MCF 10A (cell line): ENCODE measurements at regions not wholly inside any gene's neighbourhood (a gene's known extent, or its start where the extent isn't known, plus 50 kb on each side); places are given as distances from the start of the nearest gene placed in this dataset.

Source experiments
- BruUV-seq: library from RNA; stranded (reverse); fragments of 400-500 nt; replicated peaks from 2 replicates; lab custom pipeline; 2021; lab: Mats Ljungman, UMichigan
- CTCF ChIA-PET: fragments of 300-600 bp; sonication (Branson Sonifier 250); formaldehyde crosslinking; extraction: SDS; loops from one replicate; lab custom pipeline; 2021; ENCODE audit warnings: antibody characterized with exemption, inconsistent platforms; lab: Yijun Ruan, JAX
- POLR2A ChIA-PET: fragments of 300-600, 350-650 bp; sonication (Branson Sonifier 250); formaldehyde crosslinking; extraction: SDS; loops from one replicate; lab custom pipeline; 2020; ENCODE audit warnings: antibody characterized with exemption, inconsistent platforms; lab: Yijun Ruan, JAX
- DNase-seq: peaks from one replicate; pipeline ENCODE4 v3.0.0-alpha.2; 2018; ENCODE audit not compliant: unreplicated experiment
- H3K27ac Mint-ChIP-seq: one replicate; pipeline ENCODE4 v1.8.0; 2022; ENCODE audit warnings: mild to moderate bottlenecking, low read depth, mixed read lengths; ENCODE audit not compliant: unreplicated experiment
- H3K27me3 Mint-ChIP-seq: one replicate; pipeline ENCODE4 v1.8.0; 2022; ENCODE audit warnings: mixed read lengths; ENCODE audit not compliant: insufficient read depth, unreplicated experiment
- H3K36me3 Mint-ChIP-seq: one replicate; pipeline ENCODE4 v1.8.0; 2022; ENCODE audit warnings: mild to moderate bottlenecking, moderate library complexity, mixed read lengths; ENCODE audit not compliant: insufficient read depth, unreplicated experiment
- H3K4me1 Mint-ChIP-seq: one replicate; pipeline ENCODE4 v1.8.0; 2022; ENCODE audit warnings: mixed read lengths; ENCODE audit not compliant: insufficient read depth, unreplicated experiment
- H3K4me3 Mint-ChIP-seq: one replicate; pipeline ENCODE4 v1.8.0; 2022; ENCODE audit warnings: mild to moderate bottlenecking, moderate library complexity, mixed read lengths; ENCODE audit not compliant: unreplicated experiment
- H3K9me3 Mint-ChIP-seq: one replicate; pipeline ENCODE4 v1.8.0; 2022; ENCODE audit warnings: mixed read lengths; ENCODE audit not compliant: unreplicated experiment
- intact Hi-C: fragments of 100-400 bp; cut with micrococcal nuclease; formaldehyde crosslinking; loops from 2 replicates; pipeline ENCODE4 v1.14.1; 2022
- TF ChIP-seq, protein P1 (sequence below): fragments of 200-600 bp; IDR thresholded peaks from one replicate; pipeline ENCODE4 v1.8.0; 2022; ENCODE audit warnings: antibody characterized with exemption, mild to moderate bottlenecking; ENCODE audit not compliant: unreplicated experiment

DNA sequence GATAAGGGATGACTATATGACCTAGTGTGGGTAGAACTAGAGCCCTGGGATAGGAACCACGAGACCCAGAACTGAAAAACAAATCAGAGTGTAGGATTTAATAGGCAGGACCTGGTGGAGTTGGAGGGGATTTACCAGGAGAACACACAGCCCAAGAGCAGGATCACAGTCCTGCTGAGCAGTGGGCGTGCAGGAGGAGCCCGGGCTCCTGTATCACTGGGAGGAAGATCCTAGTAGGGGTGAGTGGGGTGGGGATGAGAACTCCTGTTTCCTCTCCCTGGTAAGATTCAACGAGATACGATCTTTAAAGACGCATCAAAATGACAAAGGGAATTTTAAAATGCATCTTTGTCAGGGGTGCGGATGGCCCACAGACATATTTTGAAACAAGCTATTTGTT is 220.1 kb downstream of the GALC start:
- no peak for DNase-seq
- H3K9me3 Mint-ChIP-seq = no peaks in the 10 kb centered on the region
- intact Hi-C loops = no loop called here

DNA sequence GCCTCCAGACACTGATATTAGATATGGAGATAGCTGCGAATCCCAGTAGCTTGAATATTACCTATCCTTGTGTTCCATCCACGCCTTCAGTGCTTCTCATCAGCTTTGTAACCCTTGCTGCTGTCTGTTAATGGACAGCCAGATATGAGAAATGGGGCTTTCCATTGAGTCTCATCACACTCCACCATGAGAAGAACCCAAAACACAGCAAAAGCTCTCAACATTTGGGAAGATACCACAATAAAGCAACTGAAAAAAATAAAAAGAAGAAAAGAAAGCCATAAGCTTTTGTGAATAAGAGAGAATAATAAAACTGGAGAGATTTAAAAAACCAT is 225.4 kb downstream of the GALC start:
- intact Hi-C loops = no loop called here
- H3K9me3 Mint-ChIP-seq = no peaks in the 10 kb centered on the region
- H3K36me3 Mint-ChIP-seq = no peaks in the 10 kb centered on the region
- no peak for DNase-seq
- TF ChIP-seq, protein P1, sequence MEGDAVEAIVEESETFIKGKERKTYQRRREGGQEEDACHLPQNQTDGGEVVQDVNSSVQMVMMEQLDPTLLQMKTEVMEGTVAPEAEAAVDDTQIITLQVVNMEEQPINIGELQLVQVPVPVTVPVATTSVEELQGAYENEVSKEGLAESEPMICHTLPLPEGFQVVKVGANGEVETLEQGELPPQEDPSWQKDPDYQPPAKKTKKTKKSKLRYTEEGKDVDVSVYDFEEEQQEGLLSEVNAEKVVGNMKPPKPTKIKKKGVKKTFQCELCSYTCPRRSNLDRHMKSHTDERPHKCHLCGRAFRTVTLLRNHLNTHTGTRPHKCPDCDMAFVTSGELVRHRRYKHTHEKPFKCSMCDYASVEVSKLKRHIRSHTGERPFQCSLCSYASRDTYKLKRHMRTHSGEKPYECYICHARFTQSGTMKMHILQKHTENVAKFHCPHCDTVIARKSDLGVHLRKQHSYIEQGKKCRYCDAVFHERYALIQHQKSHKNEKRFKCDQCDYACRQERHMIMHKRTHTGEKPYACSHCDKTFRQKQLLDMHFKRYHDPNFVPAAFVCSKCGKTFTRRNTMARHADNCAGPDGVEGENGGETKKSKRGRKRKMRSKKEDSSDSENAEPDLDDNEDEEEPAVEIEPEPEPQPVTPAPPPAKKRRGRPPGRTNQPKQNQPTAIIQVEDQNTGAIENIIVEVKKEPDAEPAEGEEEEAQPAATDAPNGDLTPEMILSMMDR = no peak
- H3K27me3 Mint-ChIP-seq = no peaks in the 10 kb centered on the region
- H3K4me1 Mint-ChIP-seq = no peaks in the 10 kb centered on the region
- H3K27ac Mint-ChIP-seq = no peak overlapping the region
- BruUV-seq = no TSS peak
- H3K4me3 Mint-ChIP-seq = no peak overlapping the region
- CTCF ChIA-PET = interaction anchor here (0.6 kb wide), 1 partner anchor 8 kb away, joined by 3 read pairs; no protein-coding TSS in a partner anchor
- POLR2A ChIA-PET = no interaction called here

More for the DNA sequence above, 220.1 kb downstream of the GALC start:
- no peaks in the 10 kb centered on the region for H3K27me3 Mint-ChIP-seq
- H3K36me3 Mint-ChIP-seq = no peaks in the 10 kb centered on the region
- ChIA-PET CTCF (interaction anchor here (0.7 to 1.4 kb wide), 2 partner anchors 32 to 48 kb away, joined by 3 read pairs; no protein-coding TSS in a partner anchor), POLR2A (no interaction called here)
- TF ChIP-seq, protein P1 = no peak
- H3K4me1 Mint-ChIP-seq = no peaks in the 10 kb centered on the region
- H3K27ac Mint-ChIP-seq = no peak overlapping the region
- no peak overlapping the region for H3K4me3 Mint-ChIP-seq
- no TSS peak for BruUV-seq

DNA sequence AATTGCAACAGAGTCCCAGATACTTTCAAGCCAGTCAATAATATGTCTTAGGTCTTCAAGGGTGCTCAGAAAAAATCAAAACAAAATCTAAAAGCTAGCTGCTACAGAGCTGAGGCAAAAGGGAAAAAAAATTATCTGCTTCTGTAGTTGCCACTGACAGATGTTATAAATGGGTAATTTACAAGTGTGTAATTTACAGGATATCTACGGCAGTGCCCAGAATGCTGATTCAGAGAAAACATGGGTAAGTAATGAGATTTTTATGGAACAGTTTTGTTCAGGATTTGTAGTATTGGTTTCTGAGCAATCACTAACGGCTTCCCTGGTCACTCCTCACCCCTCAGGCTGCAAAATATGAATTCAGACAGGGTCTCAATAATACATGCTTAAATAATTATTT is 234.1 kb downstream of the GALC start:
- TF ChIP-seq, protein P1 = no peak
- no peaks in the 10 kb centered on the region for H3K9me3 Mint-ChIP-seq
- DNase-seq = no peak
- no peak overlapping the region for H3K27ac Mint-ChIP-seq
- no peak overlapping the region for H3K4me3 Mint-ChIP-seq
- POLR2A ChIA-PET = interaction anchor here (0.7 kb wide), 1 partner anchor 57 kb away, joined by 4 read pairs; no protein-coding TSS in a partner anchor
- no peaks in the 10 kb centered on the region for H3K27me3 Mint-ChIP-seq
- H3K4me1 Mint-ChIP-seq = no peaks in the 10 kb centered on the region
- CTCF ChIA-PET = interaction anchor here (0.6 to 3.6 kb wide), 3 partner anchors 12 to 640 kb away, joined by 3 to 12 read pairs (median 4); no protein-coding TSS in a partner anchor
- no peaks in the 10 kb centered on the region for H3K36me3 Mint-ChIP-seq
- BruUV-seq = no TSS peak
- intact Hi-C loops = no loop called here

DNA sequence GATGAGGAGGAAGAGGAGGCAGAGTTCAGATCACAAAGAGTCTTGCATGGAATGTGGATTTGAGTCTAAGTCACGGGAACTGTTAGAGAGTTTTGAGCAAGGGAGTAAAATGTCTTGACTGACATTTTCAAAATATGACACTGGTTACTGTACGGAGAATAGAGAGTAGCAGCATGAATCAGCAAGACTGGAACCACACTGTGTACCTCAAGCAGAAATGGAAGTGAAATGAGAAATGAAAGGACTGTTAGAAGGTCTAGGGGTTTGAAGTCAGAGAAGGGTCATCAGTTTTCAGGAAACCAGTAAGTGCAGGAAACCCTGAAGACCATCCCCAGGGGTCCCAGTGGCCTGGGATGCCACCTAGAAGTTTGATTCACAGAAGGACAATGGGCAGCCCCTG is 236.3 kb downstream of the GALC start:
- no peaks in the 10 kb centered on the region for H3K9me3 Mint-ChIP-seq
- no TSS peak for BruUV-seq
- ChIA-PET POLR2A (no interaction called here), CTCF (interaction anchor here (1.2 to 3.6 kb wide), 2 partner anchors 10 to 14 kb away, joined by 3 to 12 read pairs; no protein-coding TSS in a partner anchor)
- H3K27ac Mint-ChIP-seq = no peak overlapping the region
- H3K4me1 Mint-ChIP-seq = no peaks in the 10 kb centered on the region
- H3K4me3 Mint-ChIP-seq = no peak overlapping the region
- intact Hi-C loops = no loop called here
- no peaks in the 10 kb centered on the region for H3K27me3 Mint-ChIP-seq
- H3K36me3 Mint-ChIP-seq = no peaks in the 10 kb centered on the region
- TF ChIP-seq, protein P1 = no peak
- DNase-seq = no peak
